ENCODE measurements at regions not wholly inside any gene's neighbourhood (a gene's known extent, or its start where the extent isn't known, plus 50 kb on each side); places are given as distances from the start of the nearest gene placed in this dataset.

DNA sequence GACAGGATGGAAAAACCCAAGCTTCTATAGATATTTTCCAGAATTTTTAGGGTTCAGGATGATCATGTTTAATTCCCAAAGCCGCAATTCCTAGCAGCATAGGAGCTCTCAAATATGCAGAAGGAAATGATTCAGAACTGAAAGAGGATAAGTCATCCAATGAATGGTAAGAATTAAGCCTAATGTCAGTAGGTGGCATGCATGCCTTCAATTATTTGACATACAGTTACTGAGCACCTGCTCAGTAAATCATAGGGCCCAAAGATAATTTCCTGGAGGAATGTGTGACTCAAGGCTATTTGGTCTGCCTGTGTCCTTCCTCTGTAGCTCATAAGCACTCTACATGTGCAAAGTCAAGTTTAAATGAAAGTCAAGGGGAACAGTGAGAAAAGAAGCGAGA is 116.8 kb upstream of the SLC38A4 start (continued):
- TF ChIP-seq NR2C2 (CRISPR knock-in tag; IDR thresholded peaks at IDR 0.05; ENCODE audit: borderline replicate concordance) (no peak), AKNA (CRISPR knock-in tag; IDR thresholded peaks at IDR 0.05; ENCODE audit: borderline replicate concordance) (no peak), ZNF83 (CRISPR knock-in tag; IDR thresholded peaks at IDR 0.05; ENCODE audit: borderline replicate concordance) (no peak), MAFF (IDR thresholded peaks at IDR 0.05; ENCODE audit: low read depth, low read length) (no peak), GTF3A (CRISPR knock-in tag; conservative IDR thresholded peaks at IDR 0.05) (no peak), TMF1 (CRISPR knock-in tag; IDR thresholded peaks at IDR 0.05; ENCODE audit: low read depth) (no peak), ZSCAN25 (CRISPR knock-in tag; IDR thresholded peaks at IDR 0.05) (no peak), ZNF232 (CRISPR knock-in tag; IDR thresholded peaks at IDR 0.05; ENCODE audit: borderline replicate concordance) (no peak), HOXA5 (CRISPR knock-in tag; IDR thresholded peaks at IDR 0.05) (no peak), ZNF496 (CRISPR knock-in tag; IDR thresholded peaks at IDR 0.05; ENCODE audit: insufficient replicate concordance) (no peak), ZNF691 (CRISPR knock-in tag; IDR thresholded peaks at IDR 0.05; ENCODE audit: borderline replicate concordance, low read depth) (no peak), ZFP37 (CRISPR knock-in tag; IDR thresholded peaks at IDR 0.05; ENCODE audit: borderline replicate concordance) (no peak), ZNF24 (IDR thresholded peaks at IDR 0.05) (no peak), KDM5B (CRISPR knock-in tag; IDR thresholded peaks at IDR 0.05; ENCODE audit: borderline replicate concordance) (no peak), ZNF678 (CRISPR knock-in tag; IDR thresholded peaks at IDR 0.05) (no peak)

Data from HepG2 (cell line).